Neutrophil (primary cell): ENCODE measurements at regions not wholly inside any gene's neighbourhood (a gene's known extent, or its start where the extent isn't known, plus 50 kb on each side); places are given as distances from the start of the nearest gene placed in this dataset.

Source experiments
- H3K27ac ChIP-seq: fragments of 200-600 bp; sonication (generic); 2 replicates; pipeline ENCODE4 v1.5.1; 2016; ENCODE audit warnings: mild to moderate bottlenecking, moderate library complexity
- H3K27me3 ChIP-seq: fragments of 200-600 bp; sonication (generic); 2 replicates; pipeline ENCODE4 v1.6.0; 2016; ENCODE audit warnings: mild to moderate bottlenecking
- H3K36me3 ChIP-seq: fragments of 200-600 bp; sonication (generic); 2 replicates; pipeline ENCODE4 v1.5.1; 2017
- H3K4me1 ChIP-seq, 2 experiments: fragments of 200-600 bp in 1 of 2; sonication (generic) in 1 of 2; 1 replicate in 1 of 2; 2 replicates in 1 of 2; pipeline versions ENCODE4 v1.5.1 to v1.6.1; 2013 to 2016; ENCODE audit warnings: low read depth in 1 of 2, low read length in 1 of 2, mild to moderate bottlenecking in 1 of 2, moderate library complexity in 1 of 2; ENCODE audit not compliant: control insufficient read depth in 1 of 2, insufficient read depth in 1 of 2
- H3K4me3 ChIP-seq, 2 experiments: fragments of 200-600 bp in 1 of 2; sonication (generic) in 1 of 2; 1 replicate in 1 of 2; 2 replicates in 1 of 2; pipeline ENCODE4 v1.5.1; 2013 to 2016; ENCODE audit warnings: low read depth in 1 of 2, low read length in 1 of 2, mild to moderate bottlenecking in 1 of 2, moderate library complexity in 1 of 2
- H3K9me3 ChIP-seq: fragments of 200-600 bp; sonication (generic); 2 replicates; pipeline ENCODE4 v1.5.1; 2016
- CTCF ChIP-seq: fragments of 200-600 bp; sonication (generic); IDR thresholded peaks from 2 replicates; pipeline ENCODE4 v1.5.1; 2016; ENCODE audit warnings: antibody characterized with exemption

GRCh38 chr3:23100106-23100505 lies 103.0 kb upstream of the UBE2E2 start:
- no peak overlapping the region for H3K4me3 ChIP-seq
- H3K36me3 ChIP-seq: no peaks in the 10 kb centered on the region
- no peaks in the 10 kb centered on the region for H3K9me3 ChIP-seq
- no peaks in the 10 kb centered on the region for H3K4me1 ChIP-seq
- no peaks in the 10 kb centered on the region for H3K27me3 ChIP-seq
- H3K27ac ChIP-seq: no peak overlapping the region
- no peak for TF ChIP-seq CTCF

- Histone ChIP-seq H3K36me3 (no peaks in the 10 kb centered on the region), H3K27me3 (no peaks in the 10 kb centered on the region), H3K27ac (no peak overlapping the region), H3K4me1 (no peaks in the 10 kb centered on the region), H3K4me3 (no peak overlapping the region), H3K9me3 (no peaks in the 10 kb centered on the region)
- no peak for TF ChIP-seq CTCF
Observed at GRCh38 chr3:23103764-23104163, 99.4 kb upstream of the UBE2E2 start.

- no peaks in the 10 kb centered on the region for H3K36me3 ChIP-seq
- H3K27ac ChIP-seq: no peak overlapping the region
- H3K4me1 ChIP-seq: no peaks in the 10 kb centered on the region
- H3K9me3 ChIP-seq: no peaks in the 10 kb centered on the region
- TF ChIP-seq CTCF: no peak
- H3K27me3 ChIP-seq: no peaks in the 10 kb centered on the region
- no peak overlapping the region for H3K4me3 ChIP-seq
Observed at GRCh38 chr3:23105048-23105447, 98.1 kb upstream of the UBE2E2 start.

GRCh38 chr3:23106666-23107065 lies 96.5 kb upstream of the UBE2E2 start:
- no peak overlapping the region for H3K27ac ChIP-seq
- H3K36me3 ChIP-seq: no peaks in the 10 kb centered on the region
- no peak overlapping the region for H3K4me3 ChIP-seq
- H3K27me3 ChIP-seq: no peaks in the 10 kb centered on the region
- no peaks in the 10 kb centered on the region for H3K9me3 ChIP-seq
- no peaks in the 10 kb centered on the region for H3K4me1 ChIP-seq
- no peak for TF ChIP-seq CTCF

- Histone ChIP-seq H3K4me3 (no peak overlapping the region), H3K4me1 (no peaks in the 10 kb centered on the region), H3K27me3 (no peaks in the 10 kb centered on the region), H3K27ac (no peak overlapping the region), H3K9me3 (no peaks in the 10 kb centered on the region), H3K36me3 (no peaks in the 10 kb centered on the region)
- TF ChIP-seq CTCF: no peak
Observed at GRCh38 chr3:23107221-23107620, 95.9 kb upstream of the UBE2E2 start.

GRCh38 chr3:23108451-23109057 lies 94.6 kb upstream of the UBE2E2 start:
- Histone ChIP-seq H3K4me1 (no peaks in the 10 kb centered on the region), H3K4me3 (no peak overlapping the region), H3K27ac (no peak overlapping the region), H3K27me3 (no peaks in the 10 kb centered on the region), H3K9me3 (no peaks in the 10 kb centered on the region), H3K36me3 (no peaks in the 10 kb centered on the region)
- no peak for TF ChIP-seq CTCF
